Left ventricle myocardium inferior (tissue), 1 donor: ENCODE measurements at regions not wholly inside any gene's neighbourhood (a gene's known extent, or its start where the extent isn't known, plus 50 kb on each side); places are given as distances from the start of the nearest gene placed in this dataset.

ENCODE experiments used
- DNase-seq: peaks from one replicate; pipeline ENCODE4 v3.0.0-alpha.2; 2020
- H3K27ac ChIP-seq: fragments of 200-600 bp; replicated peaks from 2 replicates; pipeline ENCODE4 v1.8.0; 2021
- H3K27me3 ChIP-seq: fragments of 200-600 bp; 2 replicates; pipeline ENCODE4 v1.8.0; 2021; ENCODE audit warnings: low read depth
- H3K36me3 ChIP-seq: fragments of 200-600 bp; 2 replicates; pipeline ENCODE4 v1.8.0; 2021
- H3K4me1 ChIP-seq: fragments of 200-600 bp; 2 replicates; pipeline ENCODE4 v1.8.0; 2021
- H3K4me3 ChIP-seq: fragments of 200-600 bp; 2 replicates; pipeline ENCODE4 v1.8.0; 2021; ENCODE audit warnings: mild to moderate bottlenecking, moderate library complexity
- H3K9me3 ChIP-seq: fragments of 200-600 bp; replicated peaks from 2 replicates; pipeline ENCODE4 v1.8.0; 2021
- CTCF ChIP-seq: fragments of 200-600 bp; IDR thresholded peaks from 2 replicates; pipeline ENCODE4 v1.8.0; 2021; ENCODE audit warnings: antibody characterized with exemption, mild to moderate bottlenecking, borderline replicate concordance
- intact Hi-C: fragments of 100-400 bp; cut with micrococcal nuclease; formaldehyde crosslinking; loops from one replicate; pipeline ENCODE4 v1.11.0; 2022
- donor health status: DM: no; HTN: yes; CAD: no; lungs with severe emphysema.

- Histone ChIP-seq H3K27me3 (no peaks in the 10 kb centered on the region), H3K4me3 (peak overlapping the region; percentile 64), H3K4me1 (peaks cover 13% of the 10 kb centered on the region), H3K27ac (peak overlapping the region; percentile 70), H3K36me3 (no peaks in the 10 kb centered on the region), H3K9me3 (no peaks in the 10 kb centered on the region)
- intact Hi-C loops: no loop called here
- TF ChIP-seq CTCF: no peak
- DNase-seq: no peak
Measured at GRCh38 chr1:234675572-234675971, 65.6 kb upstream of the IRF2BP2 start.

GRCh38 chr1:234675006-234675405 lies 65.0 kb upstream of the IRF2BP2 start:
- Histone ChIP-seq H3K27me3 (no peaks in the 10 kb centered on the region), H3K4me3 (no peak overlapping the region), H3K27ac (no peak overlapping the region), H3K9me3 (no peaks in the 10 kb centered on the region), H3K4me1 (peaks cover 13% of the 10 kb centered on the region), H3K36me3 (no peaks in the 10 kb centered on the region)
- intact Hi-C loops: no loop called here
- no peak for TF ChIP-seq CTCF
- DNase-seq: no peak

GRCh38 chr1:234674218-234674815 lies 64.3 kb upstream of the IRF2BP2 start:
- no peak overlapping the region for H3K27ac ChIP-seq
- DNase-seq: no peak
- H3K27me3 ChIP-seq: no peaks in the 10 kb centered on the region
- H3K36me3 ChIP-seq: no peaks in the 10 kb centered on the region
- H3K4me1 ChIP-seq: peaks cover 13% of the 10 kb centered on the region
- intact Hi-C loops: no loop called here
- TF ChIP-seq CTCF: no peak
- no peak overlapping the region for H3K4me3 ChIP-seq
- no peaks in the 10 kb centered on the region for H3K9me3 ChIP-seq

- intact Hi-C loops: no loop called here
- no peak for TF ChIP-seq CTCF
Measured at GRCh38 chr1:234672349-234673135, 62.6 kb upstream of the IRF2BP2 start.

GRCh38 chr1:234670967-234671626 lies 61.1 kb upstream of the IRF2BP2 start:
- Histone ChIP-seq H3K36me3 (no peaks in the 10 kb centered on the region), H3K9me3 (peaks cover 25% of the 10 kb centered on the region), H3K4me3 (no peak overlapping the region), H3K4me1 (peaks cover 5% of the 10 kb centered on the region), H3K27me3 (no peaks in the 10 kb centered on the region), H3K27ac (no peak overlapping the region)
- no peak for TF ChIP-seq CTCF
- DNase-seq: no peak
- intact Hi-C loops: no loop called here

More at GRCh38 chr1:234672349-234673135, 62.6 kb upstream of the IRF2BP2 start:
- H3K27me3 ChIP-seq: no peaks in the 10 kb centered on the region
- no peak overlapping the region for H3K27ac ChIP-seq
- no peaks in the 10 kb centered on the region for H3K36me3 ChIP-seq
- peaks cover 14% of the 10 kb centered on the region for H3K9me3 ChIP-seq
- H3K4me3 ChIP-seq: no peak overlapping the region
- peaks cover 13% of the 10 kb centered on the region for H3K4me1 ChIP-seq
- no peak for DNase-seq
